ENCODE measurements at regions not wholly inside any gene's neighbourhood (a gene's known extent, or its start where the extent isn't known, plus 50 kb on each side); places are given as distances from the start of the nearest gene placed in this dataset.

- DNase-seq: no peak
Observed at GRCh38 chr6:167524261-167525111, 199.6 kb downstream of the TTLL2 start.

GRCh38 chr6:167525774-167526173, 200.9 kb downstream of the TTLL2 start:
- no peak for DNase-seq

GRCh38 chr6:167526465-167527368, 201.8 kb downstream of the TTLL2 start:
- DNase-seq: no peak

- DNase-seq: no peak
Observed at GRCh38 chr6:167528239-167528638, 203.4 kb downstream of the TTLL2 start.

GRCh38 chr6:167528976-167529375, 204.1 kb downstream of the TTLL2 start:
- DNase-seq: no peak

GRCh38 chr6:167529444-167530335, 204.8 kb downstream of the TTLL2 start:
- no peak for DNase-seq

- DNase-seq: no peak
Observed at GRCh38 chr6:167530951-167531350, 206.1 kb downstream of the TTLL2 start.

- DNase-seq: no peak
Observed at GRCh38 chr6:167532410-167533288, 207.8 kb downstream of the TTLL2 start.

GRCh38 chr6:167533851-167534250, 209.0 kb downstream of the TTLL2 start:
- DNase-seq: no peak

GRCh38 chr6:167537816-167538215, 212.9 kb downstream of the TTLL2 start:
- no peak for DNase-seq

- DNase-seq: no peak
Observed at GRCh38 chr6:167538746-167539145, 213.9 kb downstream of the TTLL2 start.

- no peak for DNase-seq
Observed at GRCh38 chr6:167540796-167541195, 215.9 kb downstream of the TTLL2 start.

GRCh38 chr6:167541544-167541943, 216.7 kb downstream of the TTLL2 start:
- DNase-seq: no peak

GRCh38 chr6:167543602-167544497, 219.0 kb downstream of the TTLL2 start:
- DNase-seq: no peak

GRCh38 chr6:167546611-167547327, 221.9 kb downstream of the TTLL2 start:
- no peak for DNase-seq

GRCh38 chr6:167547328-167547692, 222.4 kb downstream of the TTLL2 start:
- no peak for DNase-seq

- no peak for DNase-seq
Observed at GRCh38 chr6:167547751-167548150, 222.9 kb downstream of the TTLL2 start.

GRCh38 chr6:167548451-167548850, 223.6 kb downstream of the TTLL2 start:
- DNase-seq: no peak

- no peak for DNase-seq
Observed at GRCh38 chr6:167549213-167549612, 224.3 kb downstream of the TTLL2 start.
